T-helper 1 cell treated with Interleukin-12 subunit alpha and Interleukin-12 subunit beta and Interleukin-4 antibody, amounts not matched to agents 30 ng/mL and 1 ng/mL, for 36 hours (primary cell): ENCODE measurements at regions not wholly inside any gene's neighbourhood (a gene's known extent, or its start where the extent isn't known, plus 50 kb on each side); places are given as distances from the start of the nearest gene placed in this dataset.

Experiments
- intact Hi-C: fragments of 100-400 bp; cut with micrococcal nuclease; formaldehyde crosslinking; loops from one replicate; pipeline ENCODE4 v1.15.1; 2024

DNA sequence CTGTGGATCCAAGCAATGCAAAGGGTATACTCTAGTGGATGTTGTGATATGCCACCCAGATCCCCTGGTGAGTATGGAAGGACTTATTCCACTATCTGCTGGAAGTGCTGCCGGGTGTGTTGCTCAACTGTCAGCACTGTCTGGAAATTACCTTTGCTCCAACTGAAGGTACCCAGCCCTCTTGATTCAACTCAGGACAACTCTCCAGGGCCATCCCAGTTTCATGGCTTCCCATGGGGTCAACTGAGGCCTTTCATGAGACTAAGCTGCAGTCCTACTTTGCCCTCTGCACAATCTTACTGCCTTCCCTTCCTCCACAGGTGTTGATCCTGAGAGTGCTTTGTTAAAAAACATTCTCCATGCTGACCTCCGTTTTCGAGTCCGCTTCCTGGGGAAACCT, 99.8 kb downstream of the SPRY1 start:
- intact Hi-C loops, result no loop called here

DNA sequence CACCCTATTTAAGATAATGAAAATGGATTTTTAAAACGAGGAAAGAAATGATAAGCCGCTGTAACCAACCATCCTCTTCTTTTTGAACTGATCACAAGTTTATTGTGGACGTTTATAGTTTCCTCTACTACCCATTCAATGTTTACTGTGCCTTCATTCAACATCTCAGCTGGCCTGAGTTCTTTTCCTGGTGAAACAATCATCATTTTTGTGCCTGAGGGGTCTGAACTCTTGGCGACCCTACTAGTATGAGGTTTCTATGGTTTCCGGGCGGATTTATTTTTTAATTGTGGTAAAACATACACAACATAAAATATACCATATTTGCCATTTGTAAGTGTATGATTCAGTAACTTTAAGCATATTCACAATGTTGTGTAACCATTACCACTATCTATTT, 100.7 kb downstream of the SPRY1 start:
- intact Hi-C loops, result no loop called here

DNA sequence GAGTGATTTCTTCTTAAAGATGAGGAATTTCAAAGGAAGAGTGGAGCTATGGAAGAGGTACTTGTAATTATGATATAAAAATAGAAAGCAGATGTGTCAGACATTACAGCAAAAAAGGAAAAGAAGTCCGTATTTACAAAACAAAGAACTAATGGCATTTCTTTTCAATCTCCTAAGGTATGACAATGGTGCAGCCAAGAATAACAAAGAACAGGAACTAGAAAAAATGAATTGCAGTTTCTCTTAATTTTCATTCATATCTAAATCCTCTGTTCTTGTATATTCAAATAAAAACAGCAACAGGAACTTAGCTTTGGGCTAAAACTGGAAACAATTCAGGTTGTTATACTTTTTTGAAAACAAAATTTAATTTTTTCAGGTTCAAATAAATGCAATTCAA, 105.1 kb downstream of the SPRY1 start:
- intact Hi-C loops, result no loop called here

DNA sequence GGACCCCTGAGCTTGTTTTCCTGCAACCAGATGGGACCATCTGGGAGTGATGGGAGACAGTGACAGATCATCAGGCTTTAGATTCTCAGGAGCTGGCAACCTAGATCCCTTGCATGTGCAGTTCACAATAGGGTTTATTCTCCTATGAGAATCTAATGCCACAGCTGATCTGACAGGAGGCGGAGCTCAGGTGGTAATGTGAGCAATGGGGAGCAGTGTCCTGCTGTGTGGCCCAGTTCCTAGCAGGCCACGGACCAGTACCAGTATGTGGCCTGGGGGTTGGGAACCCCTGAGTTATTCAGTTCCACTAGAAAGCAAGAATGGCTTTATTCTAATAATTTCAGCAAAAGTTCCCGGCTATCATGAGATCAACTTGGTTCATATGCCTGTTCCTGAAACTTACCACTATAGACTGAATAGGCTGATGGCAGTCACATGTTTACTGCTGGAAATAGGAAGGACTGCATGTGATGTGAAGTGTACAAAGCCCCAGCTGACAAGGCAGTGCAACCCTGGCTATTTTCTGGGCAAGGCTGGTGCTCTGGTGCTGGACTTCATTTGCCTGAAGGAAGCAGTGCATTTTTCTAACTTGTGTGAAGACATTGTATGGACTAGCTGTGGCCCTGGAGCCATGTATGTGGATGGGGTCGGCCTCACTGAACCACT, 107.2 kb downstream of the SPRY1 start:
- intact Hi-C loops, result loop anchor here (2.0 kb wide), 1 partner anchor 25 kb away; no protein-coding TSS in a partner anchor

DNA sequence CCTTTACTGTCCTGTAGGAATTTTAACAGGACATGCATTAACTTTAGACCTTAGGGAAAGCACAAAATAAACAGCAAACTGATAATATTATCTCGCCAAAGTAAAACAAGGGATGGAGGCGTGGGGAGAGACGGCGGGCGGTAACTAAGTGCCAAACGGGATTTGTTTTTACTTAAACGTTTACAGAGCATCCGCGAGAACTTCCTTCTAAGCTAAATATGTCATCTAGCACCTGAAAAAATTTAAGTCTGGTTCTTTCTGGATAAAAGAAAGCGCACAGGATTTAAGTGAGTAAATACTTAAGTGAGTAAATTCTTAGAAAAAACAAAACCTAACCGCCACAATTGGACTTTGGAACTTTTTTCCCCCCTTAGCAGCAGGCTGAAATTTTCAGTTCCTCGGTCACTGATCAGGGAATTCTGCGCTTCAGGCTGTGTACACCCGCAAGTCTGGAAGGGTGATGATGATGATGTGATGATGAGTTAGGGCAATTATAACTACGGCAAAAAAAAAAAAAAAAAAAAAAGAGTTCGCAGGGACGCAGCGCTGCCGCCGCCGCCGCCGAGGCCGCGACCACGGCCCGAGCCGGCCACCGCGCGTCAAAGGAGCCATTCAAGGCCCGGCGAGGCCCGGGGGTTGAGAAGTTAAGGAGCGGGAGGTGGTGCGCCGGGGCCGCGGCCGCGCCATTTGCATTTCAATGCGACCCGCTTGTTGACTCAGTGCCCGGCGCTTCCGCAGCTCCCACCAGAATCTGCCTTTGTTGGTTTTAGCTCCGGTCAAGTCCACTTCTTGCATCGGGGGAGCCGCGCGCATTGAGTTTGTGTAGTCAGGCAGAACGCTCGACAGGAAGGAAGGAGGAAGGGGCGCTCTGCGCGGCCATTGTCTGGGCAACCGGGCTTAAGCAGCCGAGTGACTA, 108.8 kb downstream of the SPRY1 start:
- intact Hi-C loops, result loop anchor here (1.0 to 2.0 kb wide), 2 partner anchors 27 to 109 kb away; partner anchors contain the start of gene SPRY1

DNA sequence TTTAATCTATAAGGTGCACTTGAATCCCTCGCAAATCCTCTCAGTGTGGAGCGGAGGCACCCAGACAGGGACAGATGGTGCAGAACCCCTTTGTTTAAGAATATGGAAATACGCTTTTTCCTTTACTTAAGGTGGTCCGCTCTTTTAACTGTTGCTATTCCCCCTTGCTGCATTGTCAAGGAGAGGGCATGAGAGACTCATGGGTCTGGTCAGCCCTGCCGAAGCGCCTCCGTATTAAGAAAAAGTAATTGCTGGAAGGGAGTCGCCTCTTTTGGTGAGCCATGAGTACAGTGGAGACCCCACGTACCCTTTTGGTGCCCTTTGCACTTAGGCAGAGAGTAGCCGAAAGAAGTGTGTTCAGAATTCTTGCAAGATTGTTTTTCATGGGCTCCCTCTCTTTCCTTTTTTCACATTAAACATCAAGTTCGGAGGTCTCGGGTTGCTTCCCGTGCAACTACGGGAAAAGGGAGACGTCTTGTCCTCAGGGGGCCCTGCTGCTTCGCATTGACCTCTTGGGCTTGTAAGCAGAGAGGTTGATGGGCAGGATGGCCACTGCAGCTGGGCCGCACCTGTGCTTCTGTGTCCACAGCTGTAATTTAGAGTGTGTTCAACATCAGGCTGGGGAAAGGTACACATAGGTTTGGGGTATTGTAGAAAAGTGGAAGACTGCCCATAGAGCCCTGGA, 109.6 kb downstream of the SPRY1 start:
- intact Hi-C loops, result no loop called here

DNA sequence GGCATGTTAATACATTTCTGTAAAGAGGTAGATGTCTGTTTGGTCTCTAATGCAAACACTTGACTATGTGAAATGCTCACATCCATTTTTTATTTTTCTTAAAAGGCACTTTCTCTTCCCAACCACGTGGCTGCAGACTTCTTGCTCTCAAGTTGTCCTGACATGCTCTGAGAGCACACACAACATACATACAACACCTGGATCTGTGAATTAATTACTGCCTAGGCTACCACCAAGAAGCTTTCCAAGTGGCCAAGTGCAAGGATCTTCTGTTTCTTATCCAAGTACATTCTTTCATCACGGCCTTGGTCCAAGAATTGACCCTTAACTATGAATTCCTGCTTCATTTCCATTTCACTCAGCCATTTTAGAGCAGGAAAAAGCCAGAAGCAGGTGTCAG, 110.8 kb downstream of the SPRY1 start:
- intact Hi-C loops, result no loop called here

DNA sequence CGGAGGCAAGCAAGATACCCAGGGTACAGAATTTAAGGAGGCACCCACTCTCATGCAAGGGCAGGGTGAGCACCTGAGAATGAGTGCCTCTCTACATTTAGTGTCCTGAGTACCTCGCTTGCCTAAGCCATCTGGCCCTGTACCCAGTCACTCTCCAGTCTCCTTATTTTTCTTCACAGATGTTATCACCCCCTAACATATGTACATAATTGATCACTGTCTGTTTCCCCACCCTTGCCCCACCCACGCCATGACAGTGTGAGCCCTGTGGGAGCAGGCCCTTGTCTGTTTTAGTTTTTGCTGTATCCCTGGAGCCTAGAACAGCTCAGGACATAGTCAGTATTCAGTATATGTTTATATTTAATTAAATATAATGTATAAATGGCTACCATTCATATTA, 113.6 kb downstream of the SPRY1 start:
- intact Hi-C loops, result no loop called here

DNA sequence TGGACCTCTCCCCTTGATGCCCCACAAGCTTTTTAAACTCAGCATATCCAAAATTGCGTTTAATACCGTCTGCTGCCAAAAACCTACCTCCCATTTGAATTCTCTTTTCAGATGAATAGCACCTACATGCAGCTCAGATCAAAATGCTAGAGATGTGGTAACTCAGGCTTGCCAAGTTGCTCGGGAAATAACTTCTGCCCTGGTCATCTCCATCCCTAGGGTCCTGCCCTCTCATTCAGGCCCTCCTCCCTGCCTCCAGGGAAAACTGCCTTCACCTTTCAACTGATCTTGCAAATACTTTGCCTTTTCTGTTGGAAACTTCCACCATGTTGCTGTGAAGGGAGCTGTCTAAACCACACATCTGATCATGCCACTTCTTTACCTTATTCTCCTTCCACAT, 114.1 kb downstream of the SPRY1 start:
- intact Hi-C loops, result no loop called here

DNA sequence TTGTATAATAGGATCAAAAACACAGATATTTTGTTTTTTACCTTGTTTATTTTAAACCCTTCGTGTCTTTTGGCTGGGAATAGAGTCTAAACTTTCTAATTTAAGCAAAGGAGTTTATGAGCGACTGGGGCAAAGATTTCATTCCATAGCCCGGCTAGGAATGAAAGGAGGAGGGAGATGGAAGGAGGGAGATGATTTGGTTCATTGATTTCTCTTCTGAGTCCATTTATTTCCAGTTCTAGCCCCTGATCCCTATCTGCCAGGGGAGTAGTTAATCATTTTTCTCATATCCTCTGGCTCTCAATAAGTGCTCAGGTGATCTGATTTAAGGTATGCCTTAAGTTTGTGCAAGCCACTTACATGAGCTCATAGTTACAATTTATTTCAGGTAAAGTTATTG, 120.0 kb downstream of the SPRY1 start:
- intact Hi-C loops, result no loop called here

DNA sequence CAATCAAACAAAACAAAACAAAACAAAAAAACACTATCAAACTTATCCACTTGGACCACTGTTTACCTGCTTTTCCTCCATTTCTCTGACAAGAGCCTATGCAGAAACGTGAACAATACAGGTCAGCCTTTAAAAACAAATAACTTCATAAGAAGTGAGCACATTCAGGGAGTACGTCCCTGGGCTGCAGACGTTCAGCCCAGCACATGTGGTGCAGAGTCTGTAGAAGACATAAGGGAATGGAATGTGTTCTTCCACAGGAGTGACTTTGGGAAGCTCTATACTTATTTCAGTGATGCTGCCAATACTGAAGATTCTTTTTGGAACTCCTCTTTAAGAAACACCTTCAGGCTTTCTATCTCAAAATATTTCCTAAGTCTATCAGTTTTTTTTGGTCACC, 120.6 kb downstream of the SPRY1 start:
- intact Hi-C loops, result no loop called here

DNA sequence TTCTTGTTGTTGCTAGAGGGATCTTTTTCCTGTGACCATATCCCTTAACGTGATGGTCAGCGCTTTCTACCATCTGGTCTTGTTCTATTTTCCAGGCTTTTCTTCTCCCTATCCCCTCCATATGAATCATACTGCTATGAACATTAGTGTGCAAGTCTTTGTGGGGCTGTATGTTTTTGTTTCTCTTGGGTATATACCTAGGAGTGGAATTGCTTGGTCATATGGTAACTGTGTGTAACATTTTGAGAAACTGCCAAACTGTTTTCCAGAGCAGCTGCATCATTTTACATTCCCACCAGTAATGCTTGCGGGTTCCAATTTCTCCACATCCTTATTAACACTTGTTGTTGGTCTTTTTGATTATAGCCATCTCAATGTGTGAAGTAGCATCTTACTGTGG, 121.4 kb downstream of the SPRY1 start:
- intact Hi-C loops, result no loop called here

DNA sequence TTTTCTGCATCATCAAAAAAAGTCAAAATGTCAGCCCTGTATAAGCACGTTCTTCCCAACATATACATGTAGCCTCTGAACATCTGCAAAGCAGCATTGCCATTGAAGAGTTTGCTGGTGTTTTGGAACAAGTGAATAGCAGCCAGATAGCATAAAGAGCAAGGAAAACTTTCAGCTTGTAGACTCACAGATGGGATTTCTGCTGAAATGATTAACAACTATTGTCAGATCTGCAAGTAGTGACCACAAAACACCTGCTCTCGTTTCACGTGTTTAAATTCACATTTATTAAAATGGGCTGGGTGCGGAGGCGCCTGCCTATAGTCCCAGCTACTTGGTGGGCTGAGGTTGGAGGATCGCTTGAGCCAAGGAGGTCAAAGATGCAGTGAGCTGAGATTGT, 123.7 kb downstream of the SPRY1 start:
- intact Hi-C loops, result no loop called here

DNA sequence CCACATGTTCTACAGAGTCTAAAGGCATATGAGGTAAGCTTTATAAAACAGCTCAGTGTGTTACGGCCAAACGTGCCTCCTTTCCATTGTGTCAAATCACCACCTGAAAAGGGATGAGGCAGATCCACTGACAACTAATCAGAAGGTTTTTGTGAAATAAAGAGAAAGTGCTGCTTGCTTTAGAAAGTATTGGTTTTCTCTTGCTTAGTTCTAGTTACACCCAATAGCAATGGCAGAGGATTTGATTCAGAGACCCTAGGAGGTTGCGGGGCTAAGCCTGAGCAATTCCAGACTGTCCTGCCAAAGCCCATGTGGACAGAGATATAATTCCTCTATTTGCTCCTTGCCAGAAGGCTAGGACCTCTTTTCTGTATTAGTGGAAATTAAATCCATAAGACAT, 125.5 kb downstream of the SPRY1 start:
- intact Hi-C loops, result no loop called here

DNA sequence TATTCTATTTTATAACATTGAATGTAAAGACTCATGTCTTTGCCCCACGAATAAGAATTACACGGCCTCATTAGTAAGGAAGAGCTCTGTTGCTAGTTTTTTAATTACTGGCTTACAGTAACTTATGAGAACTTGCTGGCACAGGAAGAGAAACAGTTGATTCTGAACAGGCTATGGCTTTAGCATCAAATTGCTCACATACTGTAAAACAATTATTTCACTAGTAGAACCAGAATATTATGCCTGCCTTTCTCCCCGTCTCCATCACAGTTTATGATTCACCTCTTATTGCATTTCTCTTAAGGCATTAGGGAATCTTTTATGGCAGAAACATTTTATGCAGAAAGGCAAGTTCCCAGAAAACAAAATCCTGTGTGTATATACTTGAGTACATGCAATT, 126.1 kb downstream of the SPRY1 start:
- intact Hi-C loops, result no loop called here

DNA sequence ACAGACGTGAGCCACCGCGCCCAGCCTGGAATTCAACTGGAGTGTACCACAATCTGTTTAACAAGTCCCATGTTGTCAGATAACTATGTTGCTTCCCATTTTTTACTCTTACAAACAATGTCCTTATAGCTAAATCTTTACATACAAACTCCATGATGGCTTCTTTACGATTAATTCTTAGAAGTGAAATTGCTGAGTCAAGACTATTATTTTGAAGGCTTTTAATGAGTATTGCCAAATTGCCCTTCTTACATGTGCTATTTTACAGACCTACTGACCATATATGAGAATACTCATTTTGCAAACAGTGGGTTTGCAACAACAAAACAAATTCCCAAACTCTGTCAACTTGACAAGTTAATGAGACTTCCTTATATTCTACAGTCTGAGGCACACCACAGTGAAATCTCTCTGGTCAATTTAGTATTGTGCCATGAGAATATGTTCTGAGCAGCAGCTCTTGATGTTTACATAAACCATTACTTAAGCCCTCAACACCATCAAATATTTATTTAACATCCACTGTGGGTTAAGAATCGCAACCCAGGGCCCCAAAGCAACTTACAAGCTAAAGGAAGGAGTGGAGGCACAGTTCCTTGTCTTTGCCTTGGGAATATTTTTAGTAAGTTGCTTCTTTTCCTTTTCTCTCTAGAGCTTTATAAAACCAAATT, 128.5 kb downstream of the SPRY1 start:
- intact Hi-C loops, result no loop called here

DNA sequence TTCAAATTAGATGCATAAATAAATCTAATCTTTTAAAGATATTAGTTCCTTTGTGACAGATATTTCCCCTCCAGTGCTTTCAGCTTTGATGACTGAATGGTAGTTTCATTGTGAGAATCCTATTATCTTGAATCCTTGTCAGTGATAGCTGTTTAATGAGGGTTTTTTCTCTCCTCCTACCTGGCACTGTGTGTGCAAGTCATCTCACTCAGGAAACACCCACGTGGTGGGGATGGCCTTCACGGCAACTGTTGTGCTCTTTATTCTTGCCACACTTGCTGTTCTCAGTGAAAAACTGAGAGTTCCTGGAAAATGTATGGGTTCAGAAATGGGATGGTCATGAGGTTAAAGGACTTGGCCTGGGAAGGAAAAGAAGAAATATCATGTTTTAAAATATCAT, 129.9 kb downstream of the SPRY1 start:
- intact Hi-C loops, result no loop called here

DNA sequence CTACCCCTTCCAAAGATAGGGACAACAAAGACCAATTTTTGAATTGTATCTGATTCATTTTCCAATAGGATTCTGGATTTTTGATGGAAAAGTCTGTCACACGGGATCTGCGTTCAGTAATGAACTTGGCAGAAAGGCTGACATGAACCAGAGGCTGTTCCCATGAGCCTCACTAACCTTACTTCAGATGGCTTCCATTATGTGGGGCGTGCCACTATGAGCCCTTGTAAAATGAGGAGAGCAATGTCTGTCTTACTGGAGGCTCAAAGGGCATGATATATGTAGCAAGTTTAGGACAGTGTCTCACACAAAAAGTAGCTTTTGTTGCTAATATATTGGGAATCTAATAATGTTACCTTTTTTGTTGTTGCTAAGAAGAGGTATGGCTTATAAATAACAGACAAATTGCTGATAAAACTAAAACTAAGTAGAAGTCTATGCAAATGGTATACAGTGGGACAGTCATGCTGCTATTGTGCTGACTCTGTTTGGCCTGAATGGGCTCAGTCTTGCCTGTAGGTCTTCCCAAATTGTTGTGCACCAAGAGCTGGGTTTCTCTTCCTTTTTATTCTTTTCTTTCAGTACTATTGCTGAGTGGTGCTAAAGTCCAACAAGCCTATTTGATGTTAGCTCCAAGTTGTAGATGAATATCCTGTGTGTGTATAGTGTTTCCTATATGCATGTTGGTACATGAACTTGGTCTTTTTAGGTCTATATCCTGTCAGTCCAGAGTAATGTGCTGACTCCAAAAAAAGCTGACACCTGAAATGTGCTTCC, 132.1 kb downstream of the SPRY1 start:
- intact Hi-C loops, result no loop called here

DNA sequence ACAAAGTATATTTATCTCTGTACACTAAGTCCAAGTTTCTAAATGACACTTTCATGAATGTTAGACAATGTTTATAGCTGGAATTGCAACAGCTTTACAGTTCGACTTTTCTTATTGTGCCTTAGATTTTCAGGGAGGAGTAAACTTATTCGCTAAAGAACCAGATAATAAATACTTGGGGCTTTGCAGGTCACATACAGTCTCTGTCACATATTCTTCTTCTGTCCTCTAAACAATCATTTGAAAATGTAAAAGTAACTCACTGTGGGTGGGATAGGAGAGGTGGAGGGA, 132.6 kb downstream of the SPRY1 start:
- intact Hi-C loops, result no loop called here

DNA sequence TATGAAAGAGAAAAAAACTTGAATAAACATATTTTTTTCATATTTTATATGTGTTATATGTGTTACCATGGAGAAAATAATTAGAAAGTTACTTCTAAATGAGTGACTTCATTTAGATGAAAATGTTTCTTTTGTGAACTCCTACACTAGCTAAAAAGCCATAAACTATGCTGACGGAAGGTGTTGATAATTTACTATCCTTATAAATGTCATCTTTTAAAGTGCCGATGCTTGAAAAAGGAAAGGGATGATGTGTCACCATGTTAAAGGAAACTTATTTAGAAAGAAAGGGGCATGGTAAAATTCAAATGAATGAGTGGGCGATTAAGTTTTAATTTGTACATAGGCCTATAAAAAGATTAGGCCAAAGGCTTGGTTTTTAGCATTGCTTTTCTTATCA, 133.8 kb downstream of the SPRY1 start:
- intact Hi-C loops, result no loop called here
